Skeletal muscle cell (primary cell): ENCODE measurements at regions not wholly inside any gene's neighbourhood (a gene's known extent, or its start where the extent isn't known, plus 50 kb on each side); places are given as distances from the start of the nearest gene placed in this dataset.

Experiments used
- DNase-seq: peaks from one replicate; pipeline ENCODE4 v3.0.0-alpha.2; 2010; ENCODE audit warnings: low read depth
- H3K4me3 ChIP-seq: 2 replicates; pipeline ENCODE4 v1.5.1; 2011; ENCODE audit warnings: low read depth, mild to moderate bottlenecking, control low read depth, low read length, moderate library complexity

DNA sequence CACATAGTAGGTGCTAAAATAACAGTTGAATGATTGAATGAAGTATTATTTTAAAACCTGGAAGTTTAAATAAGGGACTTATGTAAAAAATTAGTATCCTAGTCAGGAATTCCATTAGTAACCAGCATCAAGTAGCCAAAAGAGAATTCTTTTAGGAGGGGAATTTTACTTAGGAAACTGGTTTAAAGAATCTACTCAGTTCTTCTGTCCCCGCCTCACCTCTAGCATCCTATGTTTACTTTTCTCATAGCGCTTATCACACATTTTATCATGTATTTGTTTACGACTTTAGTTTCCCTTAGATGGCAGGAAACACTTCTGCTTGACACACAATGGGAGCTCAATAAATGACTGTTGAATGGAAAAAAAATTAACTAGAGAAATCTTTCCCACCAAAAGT is 229.0 kb downstream of the KLF5 start:
- no peak overlapping the region for H3K4me3 ChIP-seq
- DNase-seq = no peak

- no peak for DNase-seq
- H3K4me3 ChIP-seq = no peak overlapping the region
Observed at GRCh38 chr13:73286942-73287620, 228.3 kb downstream of the KLF5 start.

GRCh38 chr13:73286177-73286576 is 227.4 kb downstream of the KLF5 start:
- DNase-seq = no peak
- no peak overlapping the region for H3K4me3 ChIP-seq

DNA sequence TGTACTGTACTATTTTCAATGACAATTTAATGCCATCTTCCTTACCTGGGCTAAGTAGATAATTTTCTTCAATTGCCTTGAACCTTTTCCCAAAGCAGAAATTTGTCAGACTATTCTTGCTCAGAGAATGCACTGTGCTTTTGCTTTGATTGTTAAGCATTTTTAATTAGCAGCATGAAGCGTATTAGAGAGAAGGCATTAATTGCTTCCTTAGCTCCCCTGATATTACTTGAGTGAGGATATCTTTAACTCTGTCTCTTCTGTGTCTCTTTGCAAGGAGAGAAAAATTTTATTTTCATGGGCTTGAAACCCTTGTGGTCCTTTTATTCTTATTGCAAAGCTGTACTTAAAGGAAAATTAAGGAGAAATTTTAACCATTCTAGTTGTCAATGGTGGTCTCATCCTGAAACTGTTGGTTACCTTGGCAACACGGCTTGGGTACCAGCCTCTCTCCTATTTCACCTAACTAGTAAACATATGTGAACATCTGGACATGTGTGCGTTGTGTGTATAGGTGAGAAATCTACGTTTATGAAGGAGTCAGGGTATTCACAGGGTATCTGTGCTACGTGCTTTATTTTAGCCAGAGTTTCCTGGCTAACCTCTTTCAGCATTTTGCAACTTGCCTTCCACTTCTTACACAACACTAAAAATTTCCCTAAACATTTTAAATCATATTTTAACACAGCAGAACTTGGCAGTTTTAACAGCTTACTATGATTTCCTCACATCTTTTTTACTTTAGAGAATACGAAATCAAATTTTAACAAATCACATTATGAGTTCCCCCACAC is 225.5 kb downstream of the KLF5 start:
- DNase-seq = no peak
- H3K4me3 ChIP-seq = no peak overlapping the region

DNA sequence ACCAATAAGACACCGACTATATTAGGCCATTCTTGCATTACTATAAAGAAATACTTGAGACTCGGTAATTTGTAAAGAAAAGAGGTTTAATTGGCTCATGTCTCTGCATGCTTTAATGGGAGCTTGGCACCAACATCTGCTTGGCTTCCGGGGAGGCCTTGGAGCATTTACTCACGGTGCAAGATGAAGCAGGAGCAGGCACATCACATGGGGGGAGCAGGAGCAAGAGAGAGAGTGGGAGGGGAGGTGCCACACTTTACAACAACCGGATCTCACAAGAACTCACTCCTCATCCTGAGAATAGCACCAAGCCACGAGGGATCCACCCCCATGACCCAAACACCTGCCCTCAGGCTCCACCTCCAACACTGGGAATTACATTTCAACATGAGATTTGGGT is 224.8 kb downstream of the KLF5 start:
- DNase-seq = no peak
- H3K4me3 ChIP-seq = no peak overlapping the region

GRCh38 chr13:73281746-73282145 is 222.9 kb downstream of the KLF5 start:
- no peak for DNase-seq
- no peak overlapping the region for H3K4me3 ChIP-seq

- no peak for DNase-seq
- no peak overlapping the region for H3K4me3 ChIP-seq
Observed at GRCh38 chr13:73278186-73278585, 219.4 kb downstream of the KLF5 start.

DNA sequence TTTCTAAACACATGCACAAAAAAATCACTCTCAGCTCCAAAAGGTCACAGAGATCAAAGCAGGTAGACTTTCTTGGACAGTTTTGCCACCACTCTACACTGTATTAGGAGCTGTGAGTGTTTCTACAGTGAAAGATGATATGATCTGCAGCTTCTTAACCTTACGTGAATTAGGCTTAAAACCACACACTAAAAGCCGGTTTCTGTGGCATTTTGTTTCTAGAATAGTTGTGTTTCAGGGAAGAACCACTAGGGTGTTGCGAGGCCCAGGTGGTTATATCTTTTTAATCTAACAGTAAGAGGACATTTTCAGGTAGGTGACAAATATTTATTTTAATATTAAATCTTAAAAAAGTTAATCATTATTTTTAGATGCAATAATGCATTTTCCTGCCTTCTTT is 216.4 kb downstream of the KLF5 start:
- no peak for DNase-seq
- no peak overlapping the region for H3K4me3 ChIP-seq

- H3K4me3 ChIP-seq = no peak overlapping the region
- no peak for DNase-seq
Observed at GRCh38 chr13:73274147-73274546, 215.3 kb downstream of the KLF5 start.

DNA sequence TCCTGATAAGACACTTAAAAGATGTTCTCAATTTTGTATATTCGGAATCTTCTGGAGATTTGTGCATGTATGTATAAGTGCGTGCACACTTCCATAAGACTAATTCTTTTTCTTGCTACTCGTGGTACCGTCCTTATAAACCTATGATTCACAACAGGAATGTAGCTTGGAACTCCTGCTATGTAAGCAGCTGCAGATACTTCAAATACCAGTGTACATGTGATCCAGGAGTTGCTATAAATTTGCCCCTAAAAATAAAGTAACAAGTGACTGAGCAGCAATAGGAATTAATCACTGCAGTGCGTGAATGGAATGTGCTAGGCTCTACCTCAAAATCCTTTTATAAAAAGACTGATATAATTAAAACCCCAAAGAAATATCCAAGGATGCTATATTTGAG is 214.9 kb downstream of the KLF5 start:
- peak; percentile 59 for DNase-seq
- H3K4me3 ChIP-seq = no peak overlapping the region

DNA sequence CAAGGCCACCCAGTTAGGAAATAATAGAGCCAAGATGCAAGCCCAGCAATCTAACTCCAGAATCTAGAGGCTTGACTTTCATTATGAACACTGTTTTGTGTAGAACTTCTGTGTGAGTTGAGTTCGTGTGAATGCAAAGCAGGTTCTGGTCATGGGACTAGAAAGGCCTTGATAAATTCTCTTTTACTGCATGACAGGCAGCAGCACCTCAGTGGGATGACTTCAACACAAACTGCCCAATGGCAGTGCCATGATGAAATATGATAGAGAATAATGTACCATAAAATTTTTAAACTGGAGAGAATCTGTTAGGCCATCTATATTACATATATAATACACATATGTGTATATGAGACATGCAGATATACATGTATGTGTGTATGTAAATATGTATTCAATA is 214.5 kb downstream of the KLF5 start:
- DNase-seq = no peak
- no peak overlapping the region for H3K4me3 ChIP-seq

GRCh38 chr13:73272831-73273230 is 214.0 kb downstream of the KLF5 start:
- no peak overlapping the region for H3K4me3 ChIP-seq
- DNase-seq = no peak

GRCh38 chr13:73268306-73268705 is 209.5 kb downstream of the KLF5 start:
- DNase-seq = peak; percentile 47
- no peak overlapping the region for H3K4me3 ChIP-seq

GRCh38 chr13:73266640-73267180 is 207.9 kb downstream of the KLF5 start:
- no peak overlapping the region for H3K4me3 ChIP-seq
- no peak for DNase-seq

DNA sequence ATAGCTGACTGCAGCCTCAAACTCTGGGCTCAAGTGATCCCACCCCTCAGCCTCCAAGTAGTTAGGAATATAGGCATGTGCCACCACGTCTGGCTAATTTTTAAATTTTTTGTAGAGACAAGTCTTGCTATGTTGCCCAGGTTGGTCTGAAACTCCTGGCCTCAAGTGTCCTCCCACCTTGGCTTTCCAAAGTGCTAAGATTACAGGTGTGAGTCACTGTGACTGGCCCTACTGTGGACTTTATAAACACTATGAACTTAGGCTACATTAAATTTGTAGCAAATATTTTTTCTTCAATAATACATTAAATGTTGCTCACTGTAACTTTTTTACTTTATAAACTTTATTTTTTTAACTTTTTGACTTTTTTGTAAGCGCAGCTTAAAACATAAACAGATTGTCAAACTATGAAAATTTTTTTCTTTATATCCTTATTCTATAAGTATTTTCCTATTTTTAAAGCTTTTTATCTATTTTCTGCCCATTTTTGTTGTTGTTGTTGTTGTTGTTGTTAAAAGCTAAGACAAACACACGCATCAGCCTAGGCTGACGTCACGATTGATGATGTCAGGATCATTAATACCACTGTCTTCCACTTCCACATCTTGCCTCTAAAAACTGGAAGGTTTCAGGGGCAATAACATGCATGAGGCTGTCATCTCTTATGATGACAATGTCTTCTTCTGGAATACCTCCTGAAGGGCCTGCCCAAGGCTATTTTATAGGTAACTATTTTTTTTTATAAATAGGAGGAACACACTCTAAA is 204.2 kb downstream of the KLF5 start:
- DNase-seq = no peak
- H3K4me3 ChIP-seq = no peak overlapping the region

DNA sequence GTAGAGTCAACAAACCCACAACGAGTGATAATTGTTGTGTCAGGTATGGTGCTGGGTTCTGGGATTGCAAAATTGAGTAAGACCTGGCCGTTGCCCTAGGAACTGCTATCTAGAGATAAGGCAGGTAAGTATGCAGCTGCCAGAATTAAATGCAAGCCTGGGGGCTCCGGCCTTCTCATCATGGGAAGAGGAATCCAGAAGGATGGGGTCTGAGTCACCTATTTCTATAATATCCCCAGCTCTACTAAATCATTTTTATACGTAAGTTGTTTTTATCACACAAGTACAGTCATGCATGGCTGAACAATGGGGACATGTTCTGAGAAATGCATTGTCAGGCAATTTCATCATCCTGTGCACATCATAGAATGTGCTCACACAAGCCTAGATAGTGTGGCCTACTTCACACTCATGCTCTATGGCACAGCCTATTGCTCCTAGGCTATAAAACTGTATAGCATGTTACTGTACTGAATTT is 203.0 kb downstream of the KLF5 start:
- H3K4me3 ChIP-seq = no peak overlapping the region
- DNase-seq = peak; percentile 21

DNA sequence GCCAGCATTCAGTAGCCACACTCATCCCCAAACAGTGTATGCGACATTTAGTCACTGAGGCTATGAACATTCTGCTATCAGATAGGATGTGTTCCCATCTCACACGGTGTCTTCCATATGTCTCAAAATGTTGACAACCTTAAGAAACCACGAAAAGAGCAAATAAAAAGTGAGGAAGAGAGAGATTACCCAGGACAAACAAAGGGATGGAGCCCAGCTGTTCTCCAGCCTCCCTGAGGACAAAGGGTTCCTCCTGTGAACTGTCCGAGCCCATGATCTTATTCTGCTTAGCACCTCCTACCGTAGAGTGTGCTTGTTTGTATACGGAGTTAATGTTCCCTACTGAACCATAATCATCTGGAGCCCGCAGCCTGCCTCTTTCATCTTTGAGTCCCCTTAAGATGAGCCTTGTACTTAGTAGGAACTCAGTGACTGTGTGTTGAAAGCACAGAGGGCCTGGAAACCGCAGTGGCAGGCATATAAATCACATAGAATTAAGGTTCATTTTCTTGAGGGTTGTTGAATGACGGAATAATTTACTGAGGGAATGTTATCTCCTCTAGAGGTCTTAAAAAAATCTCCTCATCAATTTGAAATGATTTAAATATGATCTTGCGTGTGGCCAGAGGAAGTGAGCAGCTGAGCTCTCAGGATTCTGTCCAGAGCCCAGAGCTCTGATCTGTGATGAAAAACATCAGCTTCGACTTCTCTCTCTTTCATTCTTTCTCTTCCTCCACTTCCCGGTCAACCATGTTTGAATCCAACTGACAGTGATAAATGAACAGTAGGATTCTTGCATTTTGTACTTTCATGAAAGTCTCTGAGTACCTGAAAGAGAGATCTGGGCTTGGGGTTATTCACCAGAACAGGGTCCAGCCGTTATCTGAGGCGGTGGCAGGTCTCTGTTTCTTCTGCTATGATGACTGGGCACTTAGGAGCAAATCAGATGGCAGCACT is 200.5 kb downstream of the KLF5 start:
- DNase-seq = peak; percentile 32
- H3K4me3 ChIP-seq = no peak overlapping the region

- DNase-seq = no peak
- H3K4me3 ChIP-seq = no peak overlapping the region
Observed at GRCh38 chr13:73258406-73258805, 199.6 kb downstream of the KLF5 start.

DNA sequence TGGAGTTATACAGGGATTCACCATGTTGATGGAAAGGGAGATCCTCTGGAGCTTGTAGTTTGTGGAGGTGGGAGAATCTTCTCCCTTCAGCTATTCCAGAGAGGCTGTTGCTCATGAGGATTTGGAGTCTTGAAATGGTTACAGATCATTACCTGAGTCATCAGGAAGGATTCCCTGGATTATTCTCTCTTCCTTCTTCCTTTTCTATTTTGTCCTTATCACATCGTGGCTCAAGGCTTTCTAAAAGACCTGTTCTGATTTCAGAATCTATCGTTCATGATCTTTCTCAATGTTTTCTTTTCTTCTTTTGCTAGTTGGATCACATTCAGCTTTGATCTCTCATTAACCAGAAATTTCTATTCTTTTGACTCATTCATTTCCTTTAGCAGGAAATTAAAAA is 196.0 kb downstream of the KLF5 start:
- no peak overlapping the region for H3K4me3 ChIP-seq
- DNase-seq = no peak
